H9 (cell line): ENCODE measurements at regions not wholly inside any gene's neighbourhood (a gene's known extent, or its start where the extent isn't known, plus 50 kb on each side); places are given as distances from the start of the nearest gene placed in this dataset.

Source experiments
- DNase-seq: peaks from one replicate; pipeline ENCODE4 v3.0.0-alpha.2; 2017
- H2AFZ ChIP-seq: one replicate; pipeline ENCODE4 v1.6.1; 2013; ENCODE audit warnings: mild to moderate bottlenecking, low read length, control low read depth, moderate library complexity
- H2AK5ac ChIP-seq: 2 replicates; pipeline ENCODE4 v1.6.1; 2013; ENCODE audit warnings: low read length, control low read depth, mixed read lengths; ENCODE audit not compliant: insufficient read length
- H2BK120ac ChIP-seq: one replicate; pipeline ENCODE4 v1.6.1; 2013; ENCODE audit warnings: low read depth, mild to moderate bottlenecking, low read length, control low read depth, inconsistent platforms; ENCODE audit not compliant: poor library complexity, severe bottlenecking
- H2BK12ac ChIP-seq: 2 replicates; pipeline ENCODE4 v1.6.1; 2013; ENCODE audit warnings: low read length, control low read depth, mixed read lengths, low read depth; ENCODE audit not compliant: insufficient read length
- H2BK15ac ChIP-seq: 2 replicates; pipeline ENCODE4 v1.6.1; 2013; ENCODE audit warnings: low read depth, low read length, control low read depth
- H2BK20ac ChIP-seq: one replicate; pipeline ENCODE4 v1.6.1; 2013; ENCODE audit warnings: low read depth, mild to moderate bottlenecking, low read length, control low read depth, inconsistent platforms; ENCODE audit not compliant: poor library complexity, severe bottlenecking
- H2BK5ac ChIP-seq: 2 replicates; pipeline ENCODE4 v1.6.1; 2013; ENCODE audit warnings: low read length, control low read depth, mixed read lengths; ENCODE audit not compliant: insufficient read length
- H3K14ac ChIP-seq: 2 replicates; pipeline ENCODE4 v1.6.1; 2013; ENCODE audit warnings: low read length, control low read depth; ENCODE audit not compliant: insufficient read depth
- H3K18ac ChIP-seq: 2 replicates; pipeline ENCODE4 v1.6.1; 2013; ENCODE audit warnings: low read depth, mild to moderate bottlenecking, mixed read lengths, low read length, control low read depth; ENCODE audit not compliant: insufficient read length
- H3K23ac ChIP-seq: 2 replicates; pipeline ENCODE4 v1.6.1; 2013; ENCODE audit warnings: low read length, control low read depth, mixed read lengths, low read depth; ENCODE audit not compliant: insufficient read length
- H3K23me2 ChIP-seq: 2 replicates; pipeline ENCODE4 v1.6.1; 2013; ENCODE audit warnings: low read depth, mild to moderate bottlenecking, mixed read lengths, low read length, control low read depth; ENCODE audit not compliant: insufficient read length, poor library complexity, severe bottlenecking
- H3K27ac ChIP-seq: 2 replicates; pipeline ENCODE4 v1.5.1; 2013; ENCODE audit warnings: low read length, control low read depth, mixed read lengths, low read depth; ENCODE audit not compliant: insufficient read length
- H3K27me3 ChIP-seq: 2 replicates; pipeline ENCODE4 v1.6.1; 2013; ENCODE audit warnings: low read length, control low read depth, inconsistent platforms; ENCODE audit not compliant: insufficient read depth
- H3K4ac ChIP-seq: 2 replicates; pipeline ENCODE4 v1.6.1; 2013; ENCODE audit warnings: low read depth, mild to moderate bottlenecking, control low read depth, inconsistent platforms, low read length, moderate library complexity
- H3K4me1 ChIP-seq: 2 replicates; pipeline ENCODE4 v1.6.1; 2013; ENCODE audit warnings: low read length, control low read depth, inconsistent platforms; ENCODE audit not compliant: insufficient read depth
- H3K4me2 ChIP-seq: 2 replicates; pipeline ENCODE4 v1.6.1; 2013; ENCODE audit warnings: low read length, control low read depth, mixed read lengths; ENCODE audit not compliant: insufficient read length, insufficient read depth
- H3K56ac ChIP-seq: 2 replicates; pipeline ENCODE4 v1.6.1; 2013; ENCODE audit warnings: low read depth, mild to moderate bottlenecking, mixed read lengths, low read length, control low read depth; ENCODE audit not compliant: insufficient read length
- H3K79me1 ChIP-seq: 2 replicates; pipeline ENCODE4 v1.6.1; 2013; ENCODE audit warnings: low read depth, mild to moderate bottlenecking, moderate library complexity, low read length, control low read depth, inconsistent platforms; ENCODE audit not compliant: insufficient read depth, poor library complexity, severe bottlenecking
- H3K79me2 ChIP-seq: 2 replicates; pipeline ENCODE4 v1.6.1; 2013; ENCODE audit warnings: low read length, control low read depth, inconsistent platforms; ENCODE audit not compliant: insufficient read depth
- H3K9ac ChIP-seq: 2 replicates; pipeline ENCODE4 v1.6.1; 2013; ENCODE audit warnings: low read length, control low read depth, mixed read lengths; ENCODE audit not compliant: insufficient read length; ENCODE audit errors: extremely low read depth
- H3K9me3 ChIP-seq: one replicate; pipeline ENCODE4 v1.6.1; 2013; ENCODE audit warnings: low read depth, low read length, inconsistent platforms; ENCODE audit not compliant: control insufficient read depth
- H3T11ph ChIP-seq: one replicate; pipeline ENCODE4 v1.6.1; 2013; ENCODE audit warnings: mild to moderate bottlenecking, low read length, control low read depth, inconsistent platforms
- H4K20me1 ChIP-seq: one replicate; pipeline ENCODE4 v1.6.1; 2013; ENCODE audit not compliant: control insufficient read depth, insufficient read length, insufficient read depth
- H4K5ac ChIP-seq: 2 replicates; pipeline ENCODE4 v1.6.1; 2013; ENCODE audit warnings: low read depth, mild to moderate bottlenecking, mixed read lengths, low read length, control low read depth; ENCODE audit not compliant: insufficient read length
- H4K8ac ChIP-seq: replicated peaks from 2 replicates; pipeline ENCODE4 v1.6.1; 2013; ENCODE audit warnings: low read length, control low read depth, mixed read lengths, low read depth; ENCODE audit not compliant: insufficient read length
- H4K91ac ChIP-seq: 2 replicates; pipeline ENCODE4 v1.6.1; 2013; ENCODE audit warnings: low read depth, mild to moderate bottlenecking, moderate library complexity, mixed read lengths, low read length, control low read depth; ENCODE audit not compliant: insufficient read length
- H3K27ac Mint-ChIP-seq, 3 experiments: 2 replicates in 2 of 3; 3 replicates in 1 of 3; pipeline ENCODE4 v1.8.0; 2020 to 2021; ENCODE audit warnings: mixed read lengths in 3 of 3, mild to moderate bottlenecking in 1 of 3, moderate library complexity in 1 of 3
- H3K27me3 Mint-ChIP-seq: 2 replicates; pipeline ENCODE4 v1.8.0; 2021; ENCODE audit warnings: low read depth, mild to moderate bottlenecking, moderate library complexity, mixed read lengths
- H3K36me3 Mint-ChIP-seq, 3 experiments: 2 replicates in 2 of 3; 3 replicates in 1 of 3; pipeline ENCODE4 v1.8.0; 2020 to 2021; ENCODE audit warnings: low read depth in 3 of 3, mixed read lengths in 3 of 3; ENCODE audit not compliant: insufficient read depth in 1 of 3
- H3K4me1 Mint-ChIP-seq, 2 experiments: 2 replicates each; pipeline ENCODE4 v1.8.0; 2020; ENCODE audit warnings: mixed read lengths in 2 of 2
- H3K4me3 Mint-ChIP-seq, 2 experiments: 2 replicates in 1 of 2; 3 replicates in 1 of 2; pipeline ENCODE4 v1.8.0; 2020 to 2021; ENCODE audit warnings: mild to moderate bottlenecking in 2 of 2, mixed read lengths in 2 of 2, moderate library complexity in 1 of 2
- H3K9me3 Mint-ChIP-seq, 2 experiments: 2 replicates in 1 of 2; 3 replicates in 1 of 2; pipeline ENCODE4 v1.8.0; 2020; ENCODE audit warnings: mild to moderate bottlenecking in 2 of 2, mixed read lengths in 2 of 2, moderate library complexity in 1 of 2
- CTCF ChIP-seq: fragments of 200-600 bp; sonication (generic); conservative IDR thresholded peaks from 3 replicates; pipeline ENCODE4 v1.8.0; 2021; ENCODE audit warnings: antibody characterized with exemption, mild to moderate bottlenecking
- WGBS: extraction: QIAGEN DNeasy Blood & Tissue Kit; methylation state at CpG from one replicate; pipeline ENCODE4 v1.1.7; 2013; ENCODE audit warnings: missing lambda C conversion rate, low lambda C conversion rate, mixed read lengths; ENCODE audit not compliant: insufficient read length; ENCODE audit errors: extremely low coverage; 5-methylcytosine and 5-hydroxymethylcytosine counted together

- no peak for TF ChIP-seq CTCF
These were observed 326.4 kb downstream of the NUAK1 start for GRCh38 chr12:105812366-105812765.

More at GRCh38 chr12:105812366-105812765, 326.4 kb downstream of the NUAK1 start:
- H3K36me3 Mint-ChIP-seq = no peaks in the 10 kb centered on the region
- Histone ChIP-seq H2BK15ac (no peak overlapping the region), H3K56ac (no peak overlapping the region), H3T11ph (no peak overlapping the region), H3K27me3 (no peaks in the 10 kb centered on the region), H2BK5ac (no peak overlapping the region), H2BK120ac (no peak overlapping the region), H3K4ac (no peak overlapping the region), H3K79me2 (no peaks in the 10 kb centered on the region), H3K4me1 (no peaks in the 10 kb centered on the region), H4K8ac (no peak overlapping the region), H3K27ac (no peak overlapping the region), H2BK12ac (no peak overlapping the region), H3K9me3 (no peaks in the 10 kb centered on the region), H3K4me2 (no peak overlapping the region), H3K79me1 (no peaks in the 10 kb centered on the region), H2AK5ac (no peak overlapping the region), H4K5ac (no peak overlapping the region), H2AFZ (no peak overlapping the region), H2BK20ac (no peak overlapping the region), H3K18ac (no peak overlapping the region), H4K91ac (no peak overlapping the region), H4K20me1 (no peaks in the 10 kb centered on the region), H3K14ac (no peak overlapping the region), H3K23me2 (no peaks in the 10 kb centered on the region), H3K23ac (no peak overlapping the region), H3K9ac (no peak overlapping the region)
- H3K4me3 Mint-ChIP-seq = no peak overlapping the region
- DNase-seq = no peak
- H3K4me1 Mint-ChIP-seq = peaks cover 7 to 8% of the 10 kb centered on the region in 2 experiments
- no peaks in the 10 kb centered on the region; a peak in 1 of 5 replicates for H3K9me3 Mint-ChIP-seq
- no peak overlapping the region for H3K27ac Mint-ChIP-seq
- H3K27me3 Mint-ChIP-seq = no peaks in the 10 kb centered on the region; the same call in 1 of the 2 replicates
- no CpG with 5 or more reads among the region's 1 CpG for WGBS
